Breast epithelium (tissue), 4 donors: ENCODE measurements at regions not wholly inside any gene's neighbourhood (a gene's known extent, or its start where the extent isn't known, plus 50 kb on each side); places are given as distances from the start of the nearest gene placed in this dataset.

Experiments used
- DNase-seq, 2 donors: peaks; one replicate each; pipeline ENCODE4 v3.0.0-alpha.2; 2019; ENCODE audit warnings: low spot score in 2 of 2
- H3K27ac ChIP-seq, 2 donors: fragments of 200-600 bp; sonication (generic) in 1 of 2; one replicate each; pipeline ENCODE4 v1.5.1; 2016 to 2019; ENCODE audit warnings: mild to moderate bottlenecking in 1 of 2
- H3K27me3 ChIP-seq, 2 donors: fragments of 200-600 bp; sonication (generic) in 1 of 2; one replicate each; pipeline versions ENCODE4 v1.5.1 to v1.6.0; 2017 to 2019; ENCODE audit warnings: control low read depth in 1 of 2, mild to moderate bottlenecking in 1 of 2
- H3K36me3 ChIP-seq: fragments of 200-600 bp; one replicate; pipeline ENCODE4 v1.5.1; 2019
- H3K4me1 ChIP-seq, 2 donors: fragments of 200-600 bp; sonication (generic); one replicate each; pipeline ENCODE4 v1.5.1; 2016 to 2019; ENCODE audit warnings: control low read depth in 1 of 2
- H3K4me3 ChIP-seq, 3 donors: fragments of 200-600 bp; sonication (generic); 1 replicate in 2 of 3; 2 replicates in 1 of 3; pipeline ENCODE4 v1.5.1; 2016 to 2019; ENCODE audit warnings: mild to moderate bottlenecking in 3 of 3, moderate library complexity in 2 of 3
- H3K9me3 ChIP-seq, 2 donors: fragments of 200-600 bp; sonication (generic) in 1 of 2; one replicate each; pipeline ENCODE4 v1.5.1; 2016 to 2019; ENCODE audit warnings: control low read depth in 1 of 2
- POLR2A ChIP-seq: fragments of 450-650 bp; IDR thresholded peaks from one replicate; pipeline ENCODE4 v1.6.1; 2016; ENCODE audit warnings: antibody characterized with exemption, mild to moderate bottlenecking, moderate library complexity
- POLR2AphosphoS5 ChIP-seq, 3 donors: sonication (generic); formaldehyde crosslinking; IDR thresholded peaks; one replicate each; pipeline ENCODE4 v1.6.1; 2017; ENCODE audit warnings: antibody characterized with exemption in 3 of 3
- intact Hi-C: fragments of 100-400 bp; cut with DNase I; formaldehyde crosslinking; loops from one replicate; pipeline ENCODE4 v1.15.1; 2023; ENCODE audit warnings: low total_unique reads
- TF ChIP-seq, protein P1 (sequence below), 3 donors: fragments of 450-650 bp; IDR thresholded peaks; one replicate each; pipeline ENCODE4 v1.5.1; 2016 to 2017; ENCODE audit warnings: antibody characterized with exemption in 3 of 3, mild to moderate bottlenecking in 3 of 3, moderate library complexity in 3 of 3

DNA sequence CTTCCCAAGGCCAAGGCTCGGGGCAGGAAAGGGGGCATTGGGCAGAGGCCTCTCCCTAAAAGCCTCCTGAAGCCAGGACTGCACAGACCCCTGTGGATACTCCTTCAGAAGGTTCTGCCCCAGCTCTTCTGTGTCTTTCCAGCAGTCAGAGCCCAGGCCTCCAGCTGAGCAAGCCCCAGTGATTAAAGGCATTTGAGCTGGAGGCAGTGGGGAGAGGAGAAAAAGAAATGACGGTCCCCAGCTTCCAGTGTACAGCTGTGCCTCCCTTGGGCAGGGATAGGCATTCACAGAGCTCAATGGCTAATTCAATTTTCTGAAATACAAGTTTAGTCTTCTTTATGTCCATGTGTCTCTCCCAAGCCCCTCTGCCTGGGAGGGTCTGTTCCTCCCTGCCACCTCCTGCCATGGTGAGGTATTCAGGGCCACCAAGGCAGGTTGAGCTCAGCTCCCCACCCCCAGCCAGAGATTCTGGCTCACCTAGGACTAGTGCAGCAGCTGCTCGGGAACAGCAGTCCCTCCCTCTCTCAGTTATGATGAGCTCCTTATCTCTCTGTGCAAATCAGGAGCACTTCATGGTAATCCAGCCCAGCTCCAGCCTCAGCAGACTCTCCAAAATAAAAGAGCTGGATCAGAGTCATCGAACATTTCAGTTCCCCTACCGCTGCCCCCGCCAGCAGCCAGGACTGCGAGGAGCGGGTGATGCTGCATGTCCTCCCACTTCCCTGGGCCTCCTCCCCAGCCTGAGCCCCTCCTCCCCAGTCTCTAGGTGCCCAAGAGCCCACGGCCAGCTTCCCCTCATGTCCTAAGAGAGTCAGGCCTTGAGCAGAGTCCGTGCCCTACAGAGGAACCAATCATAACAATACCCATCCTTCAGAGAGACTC, 208.4 kb upstream of the ZC3H12A start:
- H3K27ac ChIP-seq = no peak overlapping the region
- H3K9me3 ChIP-seq = no peaks in the 10 kb centered on the region
- TF ChIP-seq, protein P1, sequence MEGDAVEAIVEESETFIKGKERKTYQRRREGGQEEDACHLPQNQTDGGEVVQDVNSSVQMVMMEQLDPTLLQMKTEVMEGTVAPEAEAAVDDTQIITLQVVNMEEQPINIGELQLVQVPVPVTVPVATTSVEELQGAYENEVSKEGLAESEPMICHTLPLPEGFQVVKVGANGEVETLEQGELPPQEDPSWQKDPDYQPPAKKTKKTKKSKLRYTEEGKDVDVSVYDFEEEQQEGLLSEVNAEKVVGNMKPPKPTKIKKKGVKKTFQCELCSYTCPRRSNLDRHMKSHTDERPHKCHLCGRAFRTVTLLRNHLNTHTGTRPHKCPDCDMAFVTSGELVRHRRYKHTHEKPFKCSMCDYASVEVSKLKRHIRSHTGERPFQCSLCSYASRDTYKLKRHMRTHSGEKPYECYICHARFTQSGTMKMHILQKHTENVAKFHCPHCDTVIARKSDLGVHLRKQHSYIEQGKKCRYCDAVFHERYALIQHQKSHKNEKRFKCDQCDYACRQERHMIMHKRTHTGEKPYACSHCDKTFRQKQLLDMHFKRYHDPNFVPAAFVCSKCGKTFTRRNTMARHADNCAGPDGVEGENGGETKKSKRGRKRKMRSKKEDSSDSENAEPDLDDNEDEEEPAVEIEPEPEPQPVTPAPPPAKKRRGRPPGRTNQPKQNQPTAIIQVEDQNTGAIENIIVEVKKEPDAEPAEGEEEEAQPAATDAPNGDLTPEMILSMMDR (IDR thresholded peaks at IDR 0.05) = no peak
- TF ChIP-seq POLR2AphosphoS5 (IDR thresholded peaks at IDR 0.05) (no peak), POLR2A (no peak)
- intact Hi-C loops = no loop called here
- no peaks in the 10 kb centered on the region for H3K36me3 ChIP-seq
- H3K4me1 ChIP-seq = no peaks in the 10 kb centered on the region
- peaks cover 0 to 18% of the 10 kb centered on the region in 2 donors for H3K27me3 ChIP-seq
- H3K4me3 ChIP-seq = no peak overlapping the region
- DNase-seq = no peak

DNA sequence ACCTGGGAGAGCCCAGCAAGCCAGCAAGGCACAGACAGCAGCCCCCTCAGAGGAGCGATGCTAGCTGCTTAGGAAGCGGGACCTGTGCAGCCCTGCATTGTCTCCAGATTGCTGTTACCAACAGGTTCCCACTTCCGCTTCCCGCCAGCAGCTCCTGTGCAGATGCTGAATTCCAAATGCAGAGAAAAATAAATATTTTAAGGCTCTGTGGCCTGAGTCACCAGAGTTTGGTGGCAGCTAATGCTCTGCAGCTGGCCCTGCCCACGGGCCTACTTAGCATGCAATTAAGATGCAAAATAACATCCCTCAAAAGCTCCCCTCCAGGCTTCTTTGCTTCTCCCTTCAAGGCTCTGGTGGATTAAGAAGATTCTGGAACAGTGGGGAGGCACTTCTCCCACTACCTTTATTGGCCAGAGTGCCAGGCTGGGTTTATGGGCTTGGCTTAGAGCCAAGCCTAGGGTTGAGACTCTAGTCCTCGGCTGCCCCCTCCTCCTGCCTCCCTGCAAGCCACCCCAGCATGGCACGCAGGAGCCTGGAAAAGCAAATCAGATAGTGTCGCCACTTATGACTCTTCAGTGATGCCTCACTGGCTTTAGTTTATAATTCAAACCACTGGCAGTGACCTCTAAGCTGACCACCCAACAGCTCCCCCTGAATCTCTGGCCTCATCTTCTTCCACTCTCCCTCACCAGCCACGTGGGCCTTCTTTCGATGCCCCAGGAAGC, 207.1 kb upstream of the ZC3H12A start:
- H3K9me3 ChIP-seq = no peaks in the 10 kb centered on the region
- no peak overlapping the region for H3K27ac ChIP-seq
- no peaks in the 10 kb centered on the region for H3K4me1 ChIP-seq
- intact Hi-C loops = no loop called here
- no peaks in the 10 kb centered on the region for H3K36me3 ChIP-seq
- DNase-seq = no peak
- peaks cover 0 to 12% of the 10 kb centered on the region in 2 donors for H3K27me3 ChIP-seq
- TF ChIP-seq POLR2AphosphoS5 (IDR thresholded peaks at IDR 0.05) (no peak), POLR2A (no peak)
- TF ChIP-seq, protein P1 (IDR thresholded peaks at IDR 0.05) = no peak
- H3K4me3 ChIP-seq = no peak overlapping the region

DNA sequence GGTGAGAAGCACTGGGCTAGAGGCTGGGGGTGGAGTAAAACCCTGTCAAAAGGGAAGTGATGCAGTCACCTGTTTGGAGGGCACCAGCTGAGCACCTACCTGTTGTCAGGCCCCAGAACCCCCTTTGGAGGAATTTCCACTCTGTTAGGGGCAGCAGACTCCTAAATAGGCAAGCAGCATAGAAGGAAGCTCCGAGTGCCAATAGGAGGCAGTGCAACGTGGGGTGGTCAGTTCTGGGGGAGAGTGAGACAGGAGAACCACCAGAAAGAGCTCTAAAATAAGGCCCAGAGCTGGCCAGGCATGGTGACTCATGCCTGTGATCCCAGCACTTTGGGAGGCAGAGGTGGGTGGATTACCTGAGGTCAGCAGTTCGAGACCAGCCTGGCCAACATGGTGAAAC, 203.7 kb upstream of the ZC3H12A start:
- Histone ChIP-seq H3K36me3 (no peaks in the 10 kb centered on the region), H3K4me3 (no peak overlapping the region), H3K4me1 (no peaks in the 10 kb centered on the region), H3K27me3 (peaks cover 0 to under 1% of the 10 kb centered on the region in 2 donors), H3K9me3 (no peaks in the 10 kb centered on the region), H3K27ac (no peak overlapping the region)
- intact Hi-C loops = no loop called here
- no peak for DNase-seq
- TF ChIP-seq POLR2A (no peak), POLR2AphosphoS5 (IDR thresholded peaks at IDR 0.05) (no peak)
- TF ChIP-seq, protein P1 (IDR thresholded peaks at IDR 0.05) = no peak

DNA sequence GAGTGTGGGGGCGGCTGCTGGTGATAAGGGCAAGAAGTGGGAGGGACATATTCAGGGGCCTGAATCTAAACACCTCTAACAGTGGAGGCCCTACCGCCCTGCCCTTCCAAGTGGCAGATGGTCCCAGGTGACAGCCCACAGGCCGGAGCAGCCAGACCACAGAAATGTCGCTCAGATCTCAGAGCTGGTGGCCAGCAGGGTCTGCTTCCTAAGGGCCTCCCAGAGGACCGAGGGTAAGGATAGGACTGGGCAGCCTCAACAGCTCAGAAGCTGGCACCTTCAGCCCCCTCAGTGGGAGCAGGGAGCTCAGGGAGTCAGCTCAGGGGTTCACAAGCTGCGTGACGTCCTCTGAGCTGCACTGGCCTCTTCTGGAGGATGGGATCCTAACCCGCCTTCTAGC, 201.8 kb upstream of the ZC3H12A start:
- intact Hi-C loops = no loop called here
- no peaks in the 10 kb centered on the region for H3K36me3 ChIP-seq
- no peak for TF ChIP-seq POLR2AphosphoS5 (IDR thresholded peaks at IDR 0.05)
- TF ChIP-seq, protein P1 (IDR thresholded peaks at IDR 0.05) = no peak
- no peak for TF ChIP-seq POLR2A
- no peak overlapping the region for H3K4me3 ChIP-seq
- no peaks in the 10 kb centered on the region for H3K4me1 ChIP-seq
- no peaks in the 10 kb centered on the region for H3K9me3 ChIP-seq
- no peak for DNase-seq
- no peak overlapping the region for H3K27ac ChIP-seq
- no peaks in the 10 kb centered on the region for H3K27me3 ChIP-seq

DNA sequence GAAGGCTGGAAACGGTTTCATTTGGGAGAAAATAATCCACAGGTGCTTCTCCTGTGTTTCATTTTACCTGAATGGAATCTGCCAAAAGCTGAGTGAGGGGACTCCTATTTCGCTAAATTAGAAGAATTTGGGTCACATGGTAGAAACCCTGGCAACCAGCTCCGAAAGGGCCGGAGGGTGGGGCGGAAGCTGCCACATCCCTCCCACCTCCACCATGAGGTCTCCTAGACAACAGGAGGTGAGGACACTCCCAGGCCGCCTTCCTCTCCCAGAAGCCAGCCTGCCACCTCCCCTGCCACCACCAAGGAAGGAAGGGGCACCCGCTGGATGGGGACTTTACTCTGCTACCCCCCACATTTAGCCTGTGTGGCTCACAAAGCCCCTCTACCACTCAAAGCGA, 199.9 kb upstream of the ZC3H12A start:
- TF ChIP-seq POLR2A = no peak
- no peak overlapping the region for H3K27ac ChIP-seq
- no peaks in the 10 kb centered on the region for H3K4me1 ChIP-seq
- no peak overlapping the region for H3K4me3 ChIP-seq
- peaks cover 0 to under 1% of the 10 kb centered on the region in 2 donors for H3K9me3 ChIP-seq
- intact Hi-C loops = no loop called here
- no peaks in the 10 kb centered on the region for H3K36me3 ChIP-seq
- no peaks in the 10 kb centered on the region for H3K27me3 ChIP-seq
- DNase-seq = no peak
